HT1080 (cell line): ENCODE measurements at regions not wholly inside any gene's neighbourhood (a gene's known extent, or its start where the extent isn't known, plus 50 kb on each side); places are given as distances from the start of the nearest gene placed in this dataset. TPM values are rescaled to one million over a fixed set of nuclear protein-coding genes. Genes with fewer than 3 reads are reported as not detected.

Experiments used
- DNase-seq: peaks from one replicate; pipeline ENCODE4 v3.0.0-alpha.2; 2015; ENCODE audit warnings: low read depth
- small RNA-seq: library from RNA; depleted of rRNA; stranded (forward); fragments of <200 nt; gene quantifications from one replicate; pipeline ENCODE3, GENCODE V24; 2014

DNA sequence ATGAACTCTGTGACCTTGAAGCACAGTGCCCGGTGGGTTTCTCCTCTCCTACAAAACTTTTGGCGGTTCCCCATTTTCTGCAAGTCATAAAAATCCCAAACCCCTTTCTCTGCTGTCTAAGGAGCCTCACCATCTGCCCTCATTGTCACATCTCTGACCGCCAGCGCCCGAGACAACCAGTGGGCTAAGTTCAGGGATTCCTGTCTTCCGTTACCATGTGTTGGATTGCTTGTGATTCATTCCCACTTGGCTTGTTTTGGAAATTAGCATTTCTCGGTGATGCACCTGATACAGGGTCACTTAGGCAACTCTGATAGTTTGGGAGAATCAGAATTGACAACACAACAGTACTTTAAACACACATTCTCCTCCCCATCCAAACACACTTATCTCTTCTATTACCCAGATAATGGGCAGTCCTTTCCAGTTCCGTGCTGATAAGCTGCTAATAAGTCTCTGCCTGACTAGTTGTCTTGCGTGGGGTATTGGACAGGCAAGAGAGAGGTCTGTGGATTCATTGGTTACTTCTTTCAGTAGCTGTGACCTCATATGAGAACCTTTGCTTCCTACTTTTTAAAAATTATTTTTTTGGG lies 70.0 kb upstream of the KLF4 start:
- DNase-seq, result no peak

DNA sequence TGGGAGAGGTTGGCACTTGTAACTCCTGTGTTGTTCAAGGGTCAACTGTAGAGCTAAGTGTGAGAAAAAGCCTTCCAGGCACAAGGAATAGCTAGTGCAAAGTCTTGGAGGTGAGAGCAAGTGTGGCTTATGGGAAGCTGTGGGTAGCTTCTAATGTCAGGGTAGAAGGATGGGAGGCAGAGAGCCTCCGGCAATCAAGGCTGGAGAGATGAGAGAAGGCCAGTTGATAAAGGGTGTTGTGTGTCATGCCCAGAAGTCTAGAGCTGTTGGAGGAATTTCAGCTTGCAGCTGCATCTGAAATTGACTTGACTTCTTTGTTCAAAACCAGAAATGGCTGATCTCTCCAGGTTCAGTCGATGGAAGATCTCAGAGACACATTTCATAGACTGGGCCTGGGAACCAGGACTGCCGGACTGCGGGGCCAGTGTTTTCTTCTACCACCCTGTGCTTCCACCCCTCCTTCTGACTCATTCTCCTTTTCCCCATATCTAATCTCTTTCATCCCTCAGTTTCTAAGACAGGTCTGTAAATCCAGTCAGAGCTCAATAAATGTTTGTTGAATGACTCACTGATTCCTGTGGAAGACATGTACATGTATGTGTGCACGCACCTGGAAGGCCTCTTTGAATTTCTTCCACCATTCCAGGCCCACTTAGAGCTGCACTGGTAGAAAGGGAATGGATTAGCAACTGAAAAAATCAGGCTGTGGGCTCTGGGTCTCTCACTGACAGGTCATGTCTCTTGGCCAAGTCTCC lies 67.8 kb upstream of the KLF4 start:
- peak; percentile 67 for DNase-seq

DNA sequence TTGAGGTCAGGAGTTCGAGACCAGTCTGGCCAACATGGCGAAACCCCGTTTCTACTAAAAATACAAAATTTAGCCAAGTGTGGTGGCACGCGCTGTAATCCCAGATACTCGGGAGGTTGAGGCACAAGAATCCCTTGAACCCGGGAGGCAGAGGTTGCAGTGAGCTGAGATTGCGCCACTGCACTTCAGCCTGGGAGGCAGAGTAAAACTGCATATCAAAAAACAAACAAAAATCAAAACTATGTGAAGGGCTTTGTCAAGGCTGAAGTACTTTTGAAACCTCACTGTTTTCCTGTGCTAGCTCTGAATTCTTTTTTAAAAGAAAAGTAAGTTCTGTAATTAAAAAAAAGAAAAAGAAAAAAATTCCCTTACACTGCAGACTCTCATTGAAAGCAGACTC lies 65.1 kb upstream of the KLF4 start:
- DNase-seq, result no peak

DNA sequence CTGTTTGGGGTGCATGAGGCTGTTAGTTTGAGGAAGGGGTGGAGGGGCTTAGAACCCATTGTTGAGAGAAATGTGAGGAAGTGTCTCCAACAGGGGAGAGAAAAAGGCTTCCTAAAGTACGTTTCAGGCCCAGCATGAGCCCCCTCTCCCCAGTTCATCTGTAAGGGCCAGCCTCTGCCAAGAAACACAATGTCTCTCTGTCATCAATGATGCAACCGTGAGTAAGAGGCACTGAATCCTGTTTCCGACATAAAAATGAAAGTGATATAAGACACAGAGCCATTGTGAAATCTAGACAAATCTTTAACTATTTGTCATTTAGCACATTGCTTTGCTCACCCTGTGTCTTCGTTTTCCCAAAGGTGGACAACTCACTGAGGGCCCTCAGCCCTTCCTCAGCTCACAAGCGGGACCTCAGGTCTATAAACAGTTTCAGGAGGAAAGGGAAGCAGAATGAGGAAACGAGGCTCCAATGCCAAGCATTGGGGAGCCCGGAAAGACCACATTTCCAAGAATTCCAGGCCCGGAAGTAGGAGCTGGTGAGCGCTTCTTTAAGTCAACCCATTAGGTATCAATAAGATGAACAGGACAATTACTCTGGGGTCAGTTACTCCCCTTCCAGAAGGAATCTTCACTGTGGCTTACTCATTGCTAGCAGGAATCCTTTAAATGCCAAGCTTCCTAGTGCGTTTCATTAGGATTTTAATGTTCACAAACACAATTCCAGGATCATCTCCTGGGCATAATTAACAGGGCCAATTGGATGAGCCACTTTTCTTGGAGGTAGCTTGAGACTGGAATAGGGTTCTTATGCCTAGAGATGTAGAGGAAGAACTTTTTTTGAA lies 59.0 kb upstream of the KLF4 start:
- peak; percentile 87 for DNase-seq

DNA sequence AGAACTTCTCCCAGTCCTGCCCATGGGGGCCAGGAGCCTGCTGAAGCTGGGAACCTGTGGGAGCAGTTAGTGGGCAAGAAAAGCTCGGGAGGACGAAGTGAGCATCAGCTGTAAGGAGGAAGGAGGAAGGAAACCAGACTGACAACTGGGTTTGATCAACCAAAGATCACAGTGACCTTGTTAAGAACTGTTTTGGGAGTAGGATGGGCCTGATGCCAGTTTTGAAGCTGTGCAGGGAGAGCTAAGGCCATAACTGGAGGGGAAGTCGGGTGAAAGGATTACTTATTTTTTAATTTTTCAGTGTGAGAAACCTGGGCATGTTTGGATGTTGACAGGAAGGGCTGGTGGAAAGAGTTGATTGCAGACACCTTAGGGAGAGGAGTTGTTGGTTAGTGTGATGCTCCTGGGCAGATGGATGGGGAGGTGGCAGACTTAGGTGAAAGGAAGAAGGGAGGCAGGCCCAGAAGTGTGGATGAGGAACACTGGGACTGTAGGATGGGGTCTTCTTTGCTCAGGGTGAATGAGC lies 58.3 kb upstream of the KLF4 start:
- peak; percentile 1 for DNase-seq

DNA sequence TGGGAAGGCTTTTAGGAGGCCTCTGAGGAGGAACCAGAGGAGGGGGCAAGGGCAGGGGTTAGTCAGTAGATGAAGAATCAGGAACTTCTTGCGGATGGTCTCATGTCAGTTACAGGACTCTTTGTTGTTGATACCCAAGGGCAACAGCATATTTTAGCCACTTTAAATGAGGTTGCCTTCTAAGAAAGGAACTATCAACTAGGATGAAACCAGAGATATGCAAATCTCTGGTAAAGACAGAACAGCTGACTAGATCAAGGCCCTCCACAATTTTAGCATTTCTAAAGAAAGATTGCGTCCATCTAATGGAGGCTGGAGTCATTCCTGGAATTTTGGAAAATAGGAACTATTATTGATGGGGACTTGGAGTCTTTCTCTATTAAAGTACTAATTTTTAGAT lies 57.7 kb upstream of the KLF4 start:
- DNase-seq, result no peak

DNA sequence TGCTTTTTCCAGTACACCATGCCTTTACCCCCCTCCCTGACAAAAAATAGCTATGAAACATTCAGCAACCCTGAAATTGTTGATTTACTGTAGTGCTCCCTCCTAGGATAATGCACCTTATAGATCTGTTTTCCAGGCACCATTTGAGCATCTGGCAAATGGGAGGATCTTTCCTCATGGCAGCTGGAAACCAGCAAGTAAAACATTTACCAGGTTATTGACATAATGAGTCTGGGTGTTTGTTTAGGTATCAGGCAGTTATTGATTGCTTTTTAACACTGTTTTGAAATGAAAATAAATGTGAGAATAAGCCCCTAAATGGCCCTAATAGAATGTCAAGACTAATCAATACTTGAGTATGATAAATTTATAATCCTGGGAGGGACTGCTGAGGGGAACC lies 57.3 kb upstream of the KLF4 start:
- DNase-seq, result no peak

DNA sequence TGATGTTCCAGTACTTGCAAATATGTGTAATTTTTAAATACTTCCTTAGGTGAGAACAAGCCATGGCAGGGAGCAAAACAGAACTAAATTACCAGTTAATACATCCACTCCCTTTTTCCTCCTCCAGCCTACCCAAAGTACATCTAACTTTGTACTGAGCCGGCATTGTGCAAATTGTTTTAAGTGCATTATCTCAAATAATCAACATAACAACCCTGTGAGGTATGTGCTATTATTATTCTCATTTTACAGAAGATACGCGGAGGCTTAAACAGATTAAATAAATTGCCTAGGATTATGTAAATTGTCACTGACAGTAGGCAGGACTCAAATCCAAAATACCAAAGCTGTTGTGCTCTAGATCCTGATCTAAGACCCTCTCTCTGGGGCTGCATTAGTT lies 55.5 kb upstream of the KLF4 start:
- DNase-seq, result no peak

DNA sequence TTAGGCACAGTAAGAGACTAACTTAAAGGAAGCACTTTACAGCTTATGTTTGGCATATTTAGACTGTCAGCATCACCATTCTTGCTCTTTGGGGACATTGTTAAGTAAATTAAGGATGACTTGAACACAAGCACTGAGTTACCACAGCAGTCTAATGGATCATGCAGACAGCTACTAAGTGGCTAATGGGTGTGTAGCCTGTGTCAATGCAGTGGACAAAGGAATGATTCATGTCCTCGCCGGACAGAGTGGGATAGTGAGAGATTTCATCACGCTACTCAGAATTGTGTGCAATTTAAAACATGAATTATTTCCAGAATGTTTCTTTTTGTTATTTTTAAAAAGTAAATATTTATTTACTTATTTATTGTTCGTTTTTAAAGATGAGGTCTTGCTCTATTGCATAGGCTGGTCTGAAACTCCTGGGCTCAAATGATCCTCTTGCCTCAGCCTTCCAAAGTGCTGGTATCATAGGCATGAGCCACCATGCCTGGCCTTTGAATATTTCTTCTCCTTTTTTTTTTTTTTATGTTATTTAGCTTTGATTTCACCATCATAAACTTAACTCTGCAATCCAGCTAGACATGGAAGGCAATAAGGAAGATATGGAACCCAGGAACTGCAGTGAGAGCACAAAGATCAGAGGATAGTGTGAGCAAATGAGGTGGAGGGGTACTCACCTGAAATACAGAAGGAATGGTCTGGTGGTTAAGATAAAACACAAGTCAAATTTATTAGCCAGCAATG lies 53.0 kb upstream of the KLF4 start:
- no peak for DNase-seq

DNA sequence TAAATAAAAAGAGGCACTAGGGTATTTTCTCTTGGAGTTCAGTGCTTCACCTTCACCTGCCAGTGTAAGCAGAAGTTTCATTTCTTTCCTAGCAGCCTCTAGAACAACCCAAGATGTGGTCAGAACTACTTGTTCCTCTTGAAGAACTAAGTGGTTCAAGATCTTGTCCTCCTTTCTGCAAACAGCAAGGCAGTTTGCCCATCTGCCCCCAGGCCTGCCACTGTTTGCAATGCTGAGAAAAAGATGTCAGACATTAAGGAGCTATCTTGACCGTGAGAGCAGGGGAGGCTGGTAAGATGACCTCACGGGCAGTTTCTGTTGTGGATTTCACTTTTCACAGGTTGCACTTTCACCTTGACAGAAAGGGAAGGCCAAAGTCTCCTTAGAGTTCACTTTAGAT lies 52.0 kb upstream of the KLF4 start:
- DNase-seq, result no peak

DNA sequence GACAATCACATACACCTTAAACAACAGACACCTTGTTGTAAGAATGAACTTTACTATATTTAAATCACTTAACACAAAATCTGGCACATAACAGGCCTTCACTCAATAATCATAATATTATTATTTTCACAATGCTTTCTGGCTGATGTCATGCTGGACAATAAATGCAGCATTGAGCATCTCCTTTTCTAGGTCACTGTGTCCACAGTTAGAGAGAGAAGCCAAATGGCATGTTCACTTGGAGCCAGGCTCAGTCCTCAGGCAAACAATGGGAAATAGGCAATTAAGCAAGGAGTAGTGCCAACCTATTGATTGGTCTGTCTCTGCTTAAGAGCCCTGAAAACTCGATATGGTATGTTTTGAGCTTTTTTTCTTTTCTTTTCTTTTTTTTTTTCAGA lies 50.6 kb upstream of the KLF4 start:
- DNase-seq, result no peak

DNA sequence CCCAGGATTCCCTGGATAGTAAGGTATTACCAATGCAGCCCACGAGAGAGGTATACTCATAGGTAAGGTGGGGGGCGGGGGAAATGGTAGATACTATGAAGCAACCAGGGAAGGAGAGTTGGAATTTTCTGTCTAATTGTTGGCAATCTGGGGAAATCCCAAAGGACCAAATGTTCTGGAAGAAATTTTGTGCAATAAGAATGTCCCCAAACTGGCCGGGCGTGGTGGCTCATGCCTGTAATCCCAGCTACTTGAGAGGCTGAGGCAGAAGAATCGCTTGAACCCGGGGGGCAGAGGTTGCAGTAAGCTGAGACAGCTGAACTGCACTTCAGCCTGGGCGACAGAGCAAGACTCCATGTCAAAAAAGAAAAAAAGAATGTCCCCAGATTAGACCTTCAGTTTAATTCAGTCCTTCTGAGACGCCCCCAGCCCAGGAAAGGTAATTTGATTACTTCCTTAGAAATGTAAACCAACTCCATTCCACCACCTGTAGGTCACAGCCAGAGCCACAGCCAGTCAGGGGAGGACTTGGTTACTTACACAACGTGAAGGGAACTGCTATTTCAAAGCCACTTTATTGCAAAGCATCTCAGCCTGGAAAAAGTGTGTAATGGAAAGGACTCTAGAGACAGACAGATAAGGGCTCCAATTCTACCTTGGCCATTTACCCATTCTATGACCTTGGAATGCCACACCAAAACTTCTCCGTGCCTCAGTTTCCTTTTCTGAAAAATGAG lies 50.0 kb upstream of the KLF4 start:
- DNase-seq, result no peak

Small RNAs in the stretch of these regions (small RNA-seq; reads per million reads assigned to genes)
- gene RN7SL659P, result not detected
- not detected for gene RNA5SP293
- not detected for gene RNU6-1064P
- gene RNU6-996P, result not detected
